ENCODE measurements at regions not wholly inside any gene's neighbourhood (a gene's known extent, or its start where the extent isn't known, plus 50 kb on each side); places are given as distances from the start of the nearest gene placed in this dataset.

DNA sequence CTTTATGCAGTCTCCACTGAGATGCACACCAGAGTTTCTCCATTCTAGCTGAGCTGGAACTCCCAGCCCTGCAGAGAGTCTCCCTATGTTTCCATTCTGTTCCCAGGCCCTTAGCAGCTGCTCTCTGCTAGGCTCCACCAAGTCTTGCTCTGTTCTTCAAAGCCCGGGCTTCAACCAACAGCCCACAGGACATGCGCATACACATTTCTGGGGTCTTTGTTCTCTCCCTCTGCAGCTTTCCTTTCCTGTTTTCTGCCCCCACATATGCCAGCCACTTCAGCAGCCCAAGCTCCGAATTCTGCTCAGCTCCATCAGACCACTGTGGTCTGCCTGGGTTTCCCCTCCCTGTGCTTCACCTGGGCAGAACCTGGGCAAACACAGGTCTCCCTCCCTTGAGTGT lies 205.9 kb downstream of the CBLN1 start:
- Histone ChIP-seq H3K4me2 (ENCODE audit: insufficient read depth, low read length) (no peak overlapping the region), H2AFZ (ENCODE audit: low read length) (no peak overlapping the region), H3K4me3 (ENCODE audit: insufficient read depth, low read length) (no peak overlapping the region), H3K27ac (ENCODE audit: low read depth, low read length) (no peak overlapping the region), H3K9me3 (ENCODE audit: low read depth, low read length) (peaks cover 2% of the 10 kb centered on the region), H3K4me1 (ENCODE audit: insufficient read depth, low read length) (no peaks in the 10 kb centered on the region), H3K27me3 (ENCODE audit: insufficient read depth, low read length) (no peaks in the 10 kb centered on the region), H3K79me2 (ENCODE audit: insufficient read depth, low read length) (no peaks in the 10 kb centered on the region), H3K36me3 (ENCODE audit: insufficient read depth, low read length) (no peaks in the 10 kb centered on the region), H4K20me1 (ENCODE audit: insufficient read depth, low read length) (no peaks in the 10 kb centered on the region)
- DNase-seq (ENCODE audit: insufficient read length, low spot score, missing footprints) = no peak
- TF ChIP-seq, protein P1, sequence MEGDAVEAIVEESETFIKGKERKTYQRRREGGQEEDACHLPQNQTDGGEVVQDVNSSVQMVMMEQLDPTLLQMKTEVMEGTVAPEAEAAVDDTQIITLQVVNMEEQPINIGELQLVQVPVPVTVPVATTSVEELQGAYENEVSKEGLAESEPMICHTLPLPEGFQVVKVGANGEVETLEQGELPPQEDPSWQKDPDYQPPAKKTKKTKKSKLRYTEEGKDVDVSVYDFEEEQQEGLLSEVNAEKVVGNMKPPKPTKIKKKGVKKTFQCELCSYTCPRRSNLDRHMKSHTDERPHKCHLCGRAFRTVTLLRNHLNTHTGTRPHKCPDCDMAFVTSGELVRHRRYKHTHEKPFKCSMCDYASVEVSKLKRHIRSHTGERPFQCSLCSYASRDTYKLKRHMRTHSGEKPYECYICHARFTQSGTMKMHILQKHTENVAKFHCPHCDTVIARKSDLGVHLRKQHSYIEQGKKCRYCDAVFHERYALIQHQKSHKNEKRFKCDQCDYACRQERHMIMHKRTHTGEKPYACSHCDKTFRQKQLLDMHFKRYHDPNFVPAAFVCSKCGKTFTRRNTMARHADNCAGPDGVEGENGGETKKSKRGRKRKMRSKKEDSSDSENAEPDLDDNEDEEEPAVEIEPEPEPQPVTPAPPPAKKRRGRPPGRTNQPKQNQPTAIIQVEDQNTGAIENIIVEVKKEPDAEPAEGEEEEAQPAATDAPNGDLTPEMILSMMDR (IDR thresholded peaks at IDR 0.05; ENCODE audit: extremely low read depth, low read depth, low read length) = no peak

DNA sequence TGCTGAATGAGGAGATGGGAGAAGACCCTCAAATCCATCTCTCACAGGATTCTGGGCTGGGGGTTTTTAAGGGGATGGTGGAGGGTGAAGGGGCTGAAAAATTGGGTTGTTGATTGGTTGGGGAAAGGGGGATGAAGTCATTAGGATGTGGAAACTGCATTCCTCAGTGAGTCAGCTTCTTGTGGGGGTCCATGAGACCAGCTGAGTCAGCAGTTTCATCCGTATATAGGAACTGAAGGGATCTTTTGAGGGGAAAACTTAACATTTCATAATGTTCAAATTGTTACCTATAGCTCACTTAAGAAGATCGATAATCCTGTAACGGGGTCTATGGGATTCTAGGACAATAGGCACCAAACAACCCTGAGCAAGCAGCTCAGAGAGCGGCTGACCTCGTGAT lies 213.4 kb downstream of the CBLN1 start:
- Histone ChIP-seq H3K79me2 (ENCODE audit: insufficient read depth, low read length) (no peaks in the 10 kb centered on the region), H3K4me2 (ENCODE audit: insufficient read depth, low read length) (no peak overlapping the region), H3K4me3 (ENCODE audit: insufficient read depth, low read length) (no peak overlapping the region), H3K9me3 (ENCODE audit: low read depth, low read length) (peaks cover 6% of the 10 kb centered on the region), H3K4me1 (ENCODE audit: insufficient read depth, low read length) (no peaks in the 10 kb centered on the region), H3K27me3 (ENCODE audit: insufficient read depth, low read length) (no peaks in the 10 kb centered on the region), H2AFZ (ENCODE audit: low read length) (no peak overlapping the region), H4K20me1 (ENCODE audit: insufficient read depth, low read length) (no peaks in the 10 kb centered on the region), H3K27ac (ENCODE audit: low read depth, low read length) (no peak overlapping the region), H3K36me3 (ENCODE audit: insufficient read depth, low read length) (no peaks in the 10 kb centered on the region)
- DNase-seq (ENCODE audit: insufficient read length, low spot score, missing footprints) = no peak
- TF ChIP-seq, protein P1 (IDR thresholded peaks at IDR 0.05; ENCODE audit: extremely low read depth, low read depth, low read length) = no peak

- H3K4me1 ChIP-seq (ENCODE audit: insufficient read depth, low read length) = no peaks in the 10 kb centered on the region
- H4K20me1 ChIP-seq (ENCODE audit: insufficient read depth, low read length) = no peaks in the 10 kb centered on the region
- no peak overlapping the region for H3K27ac ChIP-seq (ENCODE audit: low read depth, low read length)
- DNase-seq (ENCODE audit: insufficient read length, low spot score, missing footprints) = no peak
- H3K27me3 ChIP-seq (ENCODE audit: insufficient read depth, low read length) = no peaks in the 10 kb centered on the region
- no peak overlapping the region for H3K4me3 ChIP-seq (ENCODE audit: insufficient read depth, low read length)
- H3K36me3 ChIP-seq (ENCODE audit: insufficient read depth, low read length) = no peaks in the 10 kb centered on the region
- TF ChIP-seq, protein P1 (IDR thresholded peaks at IDR 0.05; ENCODE audit: extremely low read depth, low read depth, low read length) = no peak
- H3K4me2 ChIP-seq (ENCODE audit: insufficient read depth, low read length) = no peak overlapping the region
- no peaks in the 10 kb centered on the region for H3K79me2 ChIP-seq (ENCODE audit: insufficient read depth, low read length)
- H3K9me3 ChIP-seq (ENCODE audit: low read depth, low read length) = peaks cover 6% of the 10 kb centered on the region
- H2AFZ ChIP-seq (ENCODE audit: low read length) = no peak overlapping the region
Observed at GRCh38 chr16:49067776-49068175, 213.9 kb downstream of the CBLN1 start.

- Histone ChIP-seq H3K9me3 (ENCODE audit: low read depth, low read length) (no peaks in the 10 kb centered on the region), H3K4me1 (ENCODE audit: insufficient read depth, low read length) (no peaks in the 10 kb centered on the region), H3K36me3 (ENCODE audit: insufficient read depth, low read length) (no peaks in the 10 kb centered on the region), H4K20me1 (ENCODE audit: insufficient read depth, low read length) (no peaks in the 10 kb centered on the region), H2AFZ (ENCODE audit: low read length) (no peak overlapping the region), H3K4me3 (ENCODE audit: insufficient read depth, low read length) (no peak overlapping the region), H3K27me3 (ENCODE audit: insufficient read depth, low read length) (no peaks in the 10 kb centered on the region), H3K4me2 (ENCODE audit: insufficient read depth, low read length) (no peak overlapping the region), H3K79me2 (ENCODE audit: insufficient read depth, low read length) (no peaks in the 10 kb centered on the region), H3K27ac (ENCODE audit: low read depth, low read length) (no peak overlapping the region)
- no peak for DNase-seq (ENCODE audit: insufficient read length, low spot score, missing footprints)
- TF ChIP-seq, protein P1 (IDR thresholded peaks at IDR 0.05; ENCODE audit: extremely low read depth, low read depth, low read length) = no peak
Observed at GRCh38 chr16:49061137-49061714, 220.4 kb downstream of the CBLN1 start.
